ENCODE measurements at regions not wholly inside any gene's neighbourhood (a gene's known extent, or its start where the extent isn't known, plus 50 kb on each side); places are given as distances from the start of the nearest gene placed in this dataset.
"Not testable (repeated sequence)": the region's sequence is repeated elsewhere in the genome, so short reads cannot be mapped to it uniquely, and the experiment has no call there.

GRCh38 chr7:56373314-56373713 lies 257.1 kb upstream of the NUPR2 start:
- DNase-seq: peak; percentile 44 to 66 (median 58)
- not testable (repeated sequence) for H3K27ac Mint-ChIP-seq; H3K9me3 Mint-ChIP-seq; H3K36me3 Mint-ChIP-seq (ENCODE audit: insufficient read depth); H3K27me3 Mint-ChIP-seq; ATAC-seq (replicated peaks); H3K4me3 Mint-ChIP-seq; H3K4me1 Mint-ChIP-seq (ENCODE audit: low read depth in 2 of 2)

DNA sequence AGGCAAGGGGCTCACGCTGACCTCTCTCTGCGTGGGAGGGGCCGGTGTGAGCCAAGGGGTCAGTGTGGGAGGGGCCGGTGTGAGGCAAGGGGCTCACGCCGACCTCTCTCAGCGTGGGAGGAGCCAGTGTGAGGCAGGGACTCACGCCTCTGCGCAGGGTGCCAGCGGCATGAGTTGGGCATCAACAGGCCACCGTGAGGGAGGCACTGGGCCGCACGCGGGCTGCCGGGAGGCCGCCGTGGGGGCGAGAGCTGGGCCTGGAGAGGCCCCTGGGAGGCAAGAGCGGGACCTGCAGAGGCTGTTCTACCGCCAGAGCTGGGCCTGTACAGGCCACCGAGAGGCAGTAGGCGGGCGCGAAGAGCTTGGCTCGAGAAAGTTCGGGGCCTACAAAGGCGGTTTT lies 255.6 kb upstream of the NUPR2 start:
- not testable (repeated sequence) for H3K4me1 Mint-ChIP-seq (ENCODE audit: low read depth in 2 of 2); H3K27ac Mint-ChIP-seq; H3K4me3 Mint-ChIP-seq; H3K36me3 Mint-ChIP-seq (ENCODE audit: insufficient read depth); H3K27me3 Mint-ChIP-seq; H3K9me3 Mint-ChIP-seq; ATAC-seq (replicated peaks)
- peak; percentile 16 to 23 (median 20) for DNase-seq

- not testable (repeated sequence) for H3K36me3 Mint-ChIP-seq (ENCODE audit: insufficient read depth); H3K4me1 Mint-ChIP-seq (ENCODE audit: low read depth in 2 of 2); H3K27ac Mint-ChIP-seq; H3K9me3 Mint-ChIP-seq; H3K27me3 Mint-ChIP-seq; DNase-seq; ATAC-seq (replicated peaks); H3K4me3 Mint-ChIP-seq
Observed at GRCh38 chr7:56370208-56370872, 254.1 kb upstream of the NUPR2 start.

- H3K9me3 Mint-ChIP-seq; ATAC-seq (replicated peaks); H3K36me3 Mint-ChIP-seq (ENCODE audit: insufficient read depth); H3K4me3 Mint-ChIP-seq; H3K27me3 Mint-ChIP-seq; DNase-seq; H3K4me1 Mint-ChIP-seq (ENCODE audit: low read depth in 2 of 2); H3K27ac Mint-ChIP-seq: not testable (repeated sequence)
Observed at GRCh38 chr7:56367914-56368313, 251.7 kb upstream of the NUPR2 start.

- H3K27me3 Mint-ChIP-seq; H3K36me3 Mint-ChIP-seq (ENCODE audit: insufficient read depth); H3K27ac Mint-ChIP-seq; H3K4me3 Mint-ChIP-seq; H3K4me1 Mint-ChIP-seq (ENCODE audit: low read depth in 2 of 2); H3K9me3 Mint-ChIP-seq; ATAC-seq (replicated peaks): not testable (repeated sequence)
- DNase-seq: peak in 2 of 3 experiments; percentile 3 to 8
Observed at GRCh38 chr7:56367411-56367810, 251.2 kb upstream of the NUPR2 start.

DNA sequence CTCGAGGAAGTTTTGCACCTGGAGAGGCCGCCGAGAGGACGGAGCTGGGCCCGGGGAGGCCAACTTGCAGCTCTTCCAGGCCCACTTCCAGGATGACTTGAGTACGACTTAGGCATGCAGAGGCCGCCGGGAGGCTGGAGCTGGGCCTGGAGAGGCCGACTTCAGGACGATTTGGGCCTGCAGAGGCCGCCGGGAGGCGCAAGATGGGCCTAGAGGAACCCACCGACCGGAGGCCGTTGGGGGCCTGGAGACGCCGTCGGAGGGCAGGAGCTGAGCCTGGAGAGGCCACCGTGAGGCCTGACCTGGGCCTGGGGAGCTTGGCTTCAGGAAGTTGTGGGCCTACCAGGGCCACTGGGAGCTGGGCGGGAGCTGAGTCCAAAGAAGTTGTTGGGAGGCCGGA lies 250.5 kb upstream of the NUPR2 start:
- H3K27ac Mint-ChIP-seq; H3K4me1 Mint-ChIP-seq (ENCODE audit: low read depth in 2 of 2); ATAC-seq (replicated peaks); H3K9me3 Mint-ChIP-seq; H3K4me3 Mint-ChIP-seq; H3K27me3 Mint-ChIP-seq; DNase-seq; H3K36me3 Mint-ChIP-seq (ENCODE audit: insufficient read depth): not testable (repeated sequence)

DNA sequence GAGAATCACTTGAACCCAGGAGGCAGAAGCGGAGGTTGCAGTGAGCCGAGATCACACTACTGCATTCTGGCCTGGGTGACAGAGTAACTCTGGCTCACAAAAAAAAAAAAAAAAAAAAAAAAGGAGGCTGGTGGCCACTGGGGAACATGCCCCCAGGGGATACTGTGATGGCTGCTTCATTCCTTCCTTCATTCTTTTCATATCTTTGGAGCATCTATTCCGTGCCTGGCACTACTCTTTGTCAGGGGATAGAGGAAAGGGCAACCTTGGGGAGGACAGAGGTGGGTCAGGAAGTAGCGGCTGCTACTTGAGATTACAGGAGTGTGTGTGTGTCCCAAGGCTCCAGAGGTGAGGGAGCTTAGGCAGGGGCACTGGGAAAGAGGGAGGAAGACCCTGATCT lies 236.4 kb upstream of the NUPR2 start:
- not testable (repeated sequence) for DNase-seq; H3K36me3 Mint-ChIP-seq (ENCODE audit: insufficient read depth); H3K4me3 Mint-ChIP-seq; ATAC-seq (replicated peaks); H3K27ac Mint-ChIP-seq; H3K27me3 Mint-ChIP-seq; H3K4me1 Mint-ChIP-seq (ENCODE audit: low read depth in 2 of 2); H3K9me3 Mint-ChIP-seq

GRCh38 chr7:56351181-56351580 lies 235.0 kb upstream of the NUPR2 start:
- not testable (repeated sequence) for H3K27ac Mint-ChIP-seq; H3K4me3 Mint-ChIP-seq; H3K36me3 Mint-ChIP-seq (ENCODE audit: insufficient read depth); ATAC-seq (replicated peaks); DNase-seq; H3K27me3 Mint-ChIP-seq; H3K4me1 Mint-ChIP-seq (ENCODE audit: low read depth in 2 of 2)
- peaks cover 6 to 14% of the 10 kb centered on the region in 2 donors for H3K9me3 Mint-ChIP-seq

- H3K4me3 Mint-ChIP-seq; H3K27me3 Mint-ChIP-seq; H3K36me3 Mint-ChIP-seq (ENCODE audit: insufficient read depth); ATAC-seq (replicated peaks); DNase-seq; H3K4me1 Mint-ChIP-seq (ENCODE audit: low read depth in 2 of 2); H3K27ac Mint-ChIP-seq; H3K9me3 Mint-ChIP-seq: not testable (repeated sequence)
Observed at GRCh38 chr7:56348311-56348710, 232.1 kb upstream of the NUPR2 start.

- H3K4me1 Mint-ChIP-seq (ENCODE audit: low read depth in 2 of 2); H3K27ac Mint-ChIP-seq: not testable (repeated sequence)
Observed at GRCh38 chr7:56328327-56328726, 212.1 kb upstream of the NUPR2 start.

DNA sequence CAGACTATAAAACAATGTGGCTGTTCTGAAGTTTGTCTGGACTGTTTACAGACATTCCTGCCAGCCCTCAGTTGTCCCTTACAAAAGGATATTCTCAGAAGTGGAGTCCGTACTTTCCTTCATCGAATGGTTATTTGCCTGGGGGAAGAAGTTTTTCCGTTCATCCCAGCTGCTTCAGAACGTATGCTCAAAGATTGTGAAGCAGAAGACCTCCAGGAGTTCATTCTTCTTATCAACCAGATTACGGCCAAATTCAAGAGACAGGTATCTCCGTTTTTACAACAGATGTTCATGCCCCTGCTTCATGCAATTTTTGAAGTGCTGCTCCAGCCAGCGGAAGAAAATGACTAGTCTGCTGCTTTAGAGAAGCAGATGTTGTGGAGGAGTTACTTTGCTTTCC lies 174.3 kb upstream of the NUPR2 start:
- ATAC-seq (replicated peaks): no peak
- Mint-ChIP-seq H3K4me1 (ENCODE audit: low read depth in 2 of 2) (peaks cover 0 to 5% of the 10 kb centered on the region in 2 donors), H3K27me3 (no peaks in the 10 kb centered on the region), H3K9me3 (peaks cover 8% of the 10 kb centered on the region in 2 donors), H3K4me3 (no peak overlapping the region), H3K36me3 (ENCODE audit: insufficient read depth) (no peaks in the 10 kb centered on the region), H3K27ac (no peak overlapping the region)
- DNase-seq: no peak

More at GRCh38 chr7:56328327-56328726, 212.1 kb upstream of the NUPR2 start:
- not testable (repeated sequence) for H3K27me3 Mint-ChIP-seq; DNase-seq; ATAC-seq (replicated peaks); H3K4me3 Mint-ChIP-seq; H3K36me3 Mint-ChIP-seq (ENCODE audit: insufficient read depth)
- peaks cover 7 to 22% of the 10 kb centered on the region in 2 donors for H3K9me3 Mint-ChIP-seq

GRCh38 chr7:56287429-56288138 lies 171.4 kb upstream of the NUPR2 start:
- no peak for ATAC-seq (replicated peaks)
- H3K27me3 Mint-ChIP-seq: no peaks in the 10 kb centered on the region
- peaks cover 0 to 5% of the 10 kb centered on the region in 2 donors for H3K4me1 Mint-ChIP-seq (ENCODE audit: low read depth in 2 of 2)
- peaks cover 3% of the 10 kb centered on the region for H3K36me3 Mint-ChIP-seq (ENCODE audit: insufficient read depth)
- peaks cover 0 to 3% of the 10 kb centered on the region in 2 donors for H3K9me3 Mint-ChIP-seq
- H3K27ac Mint-ChIP-seq: no peak overlapping the region
- no peak for DNase-seq
- H3K4me3 Mint-ChIP-seq: no peak overlapping the region

DNA sequence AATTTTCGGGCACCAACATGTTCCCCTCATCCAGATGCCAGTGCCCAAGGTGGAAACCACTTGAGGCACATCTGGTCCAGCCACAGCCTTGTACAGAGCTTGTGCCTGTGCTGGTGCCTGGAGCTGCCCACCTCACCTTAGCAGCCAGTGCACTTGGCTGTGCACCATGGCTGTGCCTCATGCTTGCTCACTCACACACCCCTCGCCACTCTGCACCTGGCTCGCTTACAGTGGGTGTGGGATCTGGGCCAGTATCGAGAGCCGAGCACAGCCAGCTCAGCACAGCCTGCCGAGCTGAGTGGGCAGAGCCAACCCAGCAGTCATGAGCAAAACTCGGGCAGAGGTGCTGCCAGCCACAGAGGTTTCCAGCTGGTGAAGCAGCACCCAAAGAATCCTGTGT lies 139.9 kb upstream of the NUPR2 start:
- Mint-ChIP-seq H3K27ac (no peak overlapping the region), H3K4me3 (no peak overlapping the region), H3K9me3 (peaks cover 2 to 4% of the 10 kb centered on the region in 2 donors), H3K27me3 (no peaks in the 10 kb centered on the region), H3K4me1 (ENCODE audit: low read depth in 2 of 2) (no peaks in the 10 kb centered on the region), H3K36me3 (ENCODE audit: insufficient read depth) (no peaks in the 10 kb centered on the region)
- ATAC-seq (replicated peaks): no peak
- DNase-seq: no peak

- H3K27me3 Mint-ChIP-seq: no peaks in the 10 kb centered on the region
Observed at GRCh38 chr7:56250135-56250534, 133.9 kb upstream of the NUPR2 start.

More at GRCh38 chr7:56250135-56250534, 133.9 kb upstream of the NUPR2 start:
- ATAC-seq (replicated peaks) (no peak), DNase-seq (no peak)
- Mint-ChIP-seq H3K4me3 (no peak overlapping the region), H3K27ac (no peak overlapping the region), H3K9me3 (peaks cover 9 to 12% of the 10 kb centered on the region in 2 donors), H3K4me1 (ENCODE audit: low read depth in 2 of 2) (no peaks in the 10 kb centered on the region), H3K36me3 (ENCODE audit: insufficient read depth) (no peaks in the 10 kb centered on the region)

Measured in effector memory CD8-positive, alpha-beta T cell (primary cell).